ENCODE measurements at regions not wholly inside any gene's neighbourhood (a gene's known extent, or its start where the extent isn't known, plus 50 kb on each side); places are given as distances from the start of the nearest gene placed in this dataset.

GRCh38 chr2:237024255-237024654 is 61.4 kb upstream of the COPS8 start:
- no peak overlapping the region for H3K9ac ChIP-seq (ENCODE audit: insufficient read depth in 1 of 2, low read length in 2 of 2)

DNA sequence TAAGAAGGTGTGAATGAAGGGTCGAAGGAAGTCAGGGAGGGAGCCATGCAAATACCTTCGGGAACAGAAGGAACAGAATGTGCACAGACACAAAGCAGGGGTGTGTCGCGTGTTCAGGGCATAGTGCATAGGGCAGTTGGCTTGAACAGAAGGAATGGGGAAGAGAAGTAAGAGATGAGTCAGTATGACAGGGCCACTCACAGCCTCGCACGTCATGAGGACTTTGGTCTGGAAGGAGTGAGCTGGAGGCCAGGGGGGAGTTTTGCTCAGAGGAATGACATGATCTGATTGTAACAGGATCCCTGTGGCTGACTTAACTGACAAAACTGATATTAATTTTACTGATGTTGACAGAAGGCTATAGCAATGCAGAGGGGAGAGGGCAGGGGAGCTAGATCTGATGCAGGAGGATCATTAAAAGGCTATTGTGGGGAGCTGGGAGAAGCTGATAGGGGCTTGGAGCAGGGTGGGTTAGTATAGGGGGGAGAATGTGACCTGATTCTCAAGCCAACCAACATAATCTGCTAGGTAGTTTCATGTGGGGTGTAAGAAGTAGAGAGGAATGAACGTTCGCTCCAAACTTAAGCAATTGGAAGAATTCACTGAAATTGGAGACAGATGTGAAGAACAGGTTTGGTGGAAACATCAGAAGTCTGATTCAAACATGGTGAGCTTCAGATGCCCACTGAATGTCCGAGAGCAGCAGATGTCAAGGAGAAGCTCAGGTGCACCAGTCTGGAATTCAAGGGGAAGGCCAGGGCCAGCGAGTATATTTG is 60.4 kb upstream of the COPS8 start:
- H3K36me3 ChIP-seq (ENCODE audit: control insufficient read depth in 4 of 4, insufficient read depth in 4 of 4, low read length in 4 of 4): no peaks in the 10 kb centered on the region
- no peak overlapping the region for H3K4me3 ChIP-seq
- no peak overlapping the region for H3K9ac ChIP-seq (ENCODE audit: insufficient read depth in 1 of 2, low read length in 2 of 2)
- peaks cover 0 to 3% (median 1%) of the 10 kb centered on the region in 4 donors for H3K9me3 ChIP-seq (ENCODE audit: control insufficient read depth in 4 of 4, insufficient read depth in 3 of 4, low read length in 3 of 4)
- H3K27ac ChIP-seq (ENCODE audit: low read depth in 1 of 2, low read length in 1 of 2): no peak overlapping the region
- peaks cover 0 to 13% (median 0%) of the 10 kb centered on the region in 5 donors for H3K4me1 ChIP-seq (ENCODE audit: control insufficient read depth in 5 of 5, insufficient read depth in 5 of 5, low read length in 5 of 5)
- 83 to 88% methylated on average over 10 of the region's 10 CpGs for WGBS, 2 donors
- TF ChIP-seq, protein P1, sequence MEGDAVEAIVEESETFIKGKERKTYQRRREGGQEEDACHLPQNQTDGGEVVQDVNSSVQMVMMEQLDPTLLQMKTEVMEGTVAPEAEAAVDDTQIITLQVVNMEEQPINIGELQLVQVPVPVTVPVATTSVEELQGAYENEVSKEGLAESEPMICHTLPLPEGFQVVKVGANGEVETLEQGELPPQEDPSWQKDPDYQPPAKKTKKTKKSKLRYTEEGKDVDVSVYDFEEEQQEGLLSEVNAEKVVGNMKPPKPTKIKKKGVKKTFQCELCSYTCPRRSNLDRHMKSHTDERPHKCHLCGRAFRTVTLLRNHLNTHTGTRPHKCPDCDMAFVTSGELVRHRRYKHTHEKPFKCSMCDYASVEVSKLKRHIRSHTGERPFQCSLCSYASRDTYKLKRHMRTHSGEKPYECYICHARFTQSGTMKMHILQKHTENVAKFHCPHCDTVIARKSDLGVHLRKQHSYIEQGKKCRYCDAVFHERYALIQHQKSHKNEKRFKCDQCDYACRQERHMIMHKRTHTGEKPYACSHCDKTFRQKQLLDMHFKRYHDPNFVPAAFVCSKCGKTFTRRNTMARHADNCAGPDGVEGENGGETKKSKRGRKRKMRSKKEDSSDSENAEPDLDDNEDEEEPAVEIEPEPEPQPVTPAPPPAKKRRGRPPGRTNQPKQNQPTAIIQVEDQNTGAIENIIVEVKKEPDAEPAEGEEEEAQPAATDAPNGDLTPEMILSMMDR (IDR thresholded peaks at IDR 0.05; ENCODE audit: control extremely low read depth, extremely low read depth): no peak
- no peak for DNase-seq
- peak; percentile 46 for ATAC-seq (ENCODE audit: insufficient read depth, low FRiP score)
- no peaks in the 10 kb centered on the region for H3K27me3 ChIP-seq (ENCODE audit: control insufficient read depth in 3 of 3, insufficient read depth in 3 of 3, low read length in 2 of 3)

More at GRCh38 chr2:237024255-237024654, 61.4 kb upstream of the COPS8 start:
- TF ChIP-seq, protein P1 (IDR thresholded peaks at IDR 0.05; ENCODE audit: control extremely low read depth, extremely low read depth): no peak
- DNase-seq (no peak), ATAC-seq (ENCODE audit: insufficient read depth, low FRiP score) (no peak)
- Histone ChIP-seq H3K27ac (ENCODE audit: low read depth in 1 of 2, low read length in 1 of 2) (no peak overlapping the region), H3K9me3 (ENCODE audit: control insufficient read depth in 4 of 4, insufficient read depth in 3 of 4, low read length in 3 of 4) (peaks cover 0 to 3% (median 1%) of the 10 kb centered on the region in 4 donors), H3K27me3 (ENCODE audit: control insufficient read depth in 3 of 3, insufficient read depth in 3 of 3, low read length in 2 of 3) (no peaks in the 10 kb centered on the region), H3K36me3 (ENCODE audit: control insufficient read depth in 4 of 4, insufficient read depth in 4 of 4, low read length in 4 of 4) (no peaks in the 10 kb centered on the region), H3K4me1 (ENCODE audit: control insufficient read depth in 5 of 5, insufficient read depth in 5 of 5, low read length in 5 of 5) (peaks cover 0 to 14% (median 0%) of the 10 kb centered on the region in 5 donors), H3K4me3 (no peak overlapping the region)

DNA sequence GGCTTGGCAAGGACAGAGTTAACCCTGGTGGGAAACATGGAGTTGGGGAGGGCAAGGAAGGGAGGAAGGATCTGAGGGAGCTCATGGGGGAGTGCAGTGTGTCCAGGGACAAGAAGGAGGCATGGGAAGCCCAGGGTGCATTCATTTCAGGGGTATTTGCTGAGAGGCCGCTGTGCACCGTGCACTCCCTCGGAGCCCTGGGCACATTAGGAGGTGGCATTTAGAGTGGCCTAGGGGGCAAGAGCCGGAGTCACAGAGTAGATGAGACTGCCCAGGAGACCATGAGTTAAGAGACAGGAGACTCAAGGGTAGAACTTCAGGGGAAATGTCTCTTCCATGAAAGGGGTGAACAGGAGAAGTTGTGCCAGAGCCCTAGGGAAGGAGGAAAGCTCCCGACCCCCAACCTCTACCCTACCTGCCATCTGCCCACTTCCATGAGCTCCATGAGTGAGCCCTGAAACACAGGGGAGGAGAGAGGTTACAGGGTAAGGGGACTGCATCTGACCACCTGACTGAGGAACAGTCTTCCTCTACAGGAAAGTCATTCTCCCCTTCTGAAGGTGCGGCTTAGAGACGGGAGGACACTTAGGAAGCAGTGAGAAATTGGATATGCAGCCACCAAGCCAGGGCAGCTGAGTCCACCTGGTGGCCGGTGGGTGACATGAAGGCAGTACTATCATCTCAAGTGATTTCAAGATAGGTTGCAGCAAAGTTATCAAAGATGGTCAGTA is 58.5 kb upstream of the COPS8 start:
- H3K27me3 ChIP-seq (ENCODE audit: control insufficient read depth in 3 of 3, insufficient read depth in 3 of 3, low read length in 2 of 3): no peaks in the 10 kb centered on the region
- H3K27ac ChIP-seq (ENCODE audit: low read depth in 1 of 2, low read length in 1 of 2): no peak overlapping the region
- H3K4me1 ChIP-seq (ENCODE audit: control insufficient read depth in 5 of 5, insufficient read depth in 5 of 5, low read length in 5 of 5): peaks cover 0 to 11% (median 0%) of the 10 kb centered on the region in 5 donors
- 54% methylated on average over 8 of the region's 8 CpGs for WGBS, 2 donors
- no peaks in the 10 kb centered on the region for H3K36me3 ChIP-seq (ENCODE audit: control insufficient read depth in 4 of 4, insufficient read depth in 4 of 4, low read length in 4 of 4)
- DNase-seq (peak; percentile 76 to 82 (median 78)), ATAC-seq (ENCODE audit: insufficient read depth, low FRiP score) (peak; percentile 75)
- H3K9me3 ChIP-seq (ENCODE audit: control insufficient read depth in 4 of 4, insufficient read depth in 3 of 4, low read length in 3 of 4): peaks cover 0 to 4% (median 1%) of the 10 kb centered on the region in 4 donors
- TF ChIP-seq, protein P1 (IDR thresholded peaks at IDR 0.05; ENCODE audit: control extremely low read depth, extremely low read depth): peak; percentile 82
- no peak overlapping the region for H3K4me3 ChIP-seq
- no peak overlapping the region for H3K9ac ChIP-seq (ENCODE audit: insufficient read depth in 1 of 2, low read length in 2 of 2)
